ENCODE measurements at regions not wholly inside any gene's neighbourhood (a gene's known extent, or its start where the extent isn't known, plus 50 kb on each side); places are given as distances from the start of the nearest gene placed in this dataset.

- DNase-seq (ENCODE audit: low spot score): no peak
Measured at GRCh38 chr10:78620985-78621799, 447.6 kb upstream of the ZMIZ1 start.

GRCh38 chr10:78623578-78624215 lies 445.1 kb upstream of the ZMIZ1 start:
- DNase-seq (ENCODE audit: low spot score): peak; percentile 74

- no peak for DNase-seq (ENCODE audit: low spot score)
Measured at GRCh38 chr10:78624791-78625190, 444.0 kb upstream of the ZMIZ1 start.

DNA sequence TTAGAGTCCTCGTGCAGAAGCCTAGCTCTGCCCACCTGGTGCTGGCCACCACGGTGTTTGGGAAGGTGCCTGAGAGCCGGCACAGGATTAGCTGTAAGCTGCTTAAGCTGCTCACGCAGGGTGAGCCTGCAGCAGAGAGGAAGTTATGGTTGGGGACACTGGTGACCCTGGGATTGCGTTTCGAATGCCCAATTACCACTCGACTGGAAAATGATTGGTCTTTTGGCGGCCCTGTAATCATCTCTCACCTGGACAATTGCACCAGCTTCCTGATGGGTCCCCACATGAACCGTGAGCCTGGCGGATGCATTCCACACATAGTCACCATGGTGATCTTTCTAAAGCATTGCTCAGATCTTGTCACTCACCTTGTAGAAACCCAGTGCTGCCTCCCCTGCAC lies 442.3 kb upstream of the ZMIZ1 start:
- no peak for DNase-seq (ENCODE audit: low spot score)

DNA sequence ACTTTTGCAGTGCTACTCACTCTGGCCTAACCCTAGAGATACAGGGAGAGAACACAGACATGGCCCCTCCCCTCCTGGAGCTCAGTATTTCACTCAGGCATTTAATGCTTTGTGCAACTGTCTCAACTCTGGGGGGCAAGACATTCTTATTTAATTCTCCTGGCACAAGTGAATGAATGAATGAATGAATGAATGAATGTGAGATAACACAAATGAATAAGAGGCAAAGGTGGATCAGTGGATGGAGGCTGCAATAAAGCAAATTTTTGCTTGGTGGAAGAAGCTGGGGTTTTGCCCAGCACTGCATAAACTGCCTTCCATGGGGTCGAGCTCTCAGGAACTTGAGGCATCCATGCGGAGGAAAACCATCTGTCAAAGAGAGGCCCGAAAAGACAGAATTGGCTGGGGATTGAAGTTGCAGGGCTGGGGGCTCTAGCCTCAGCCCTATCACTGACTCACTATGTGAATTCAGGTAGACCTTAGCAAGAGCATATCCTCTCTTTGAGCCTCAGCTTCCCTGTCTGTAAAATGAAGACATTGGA lies 441.4 kb upstream of the ZMIZ1 start:
- no peak for DNase-seq (ENCODE audit: low spot score)

GRCh38 chr10:78628976-78629375 lies 439.8 kb upstream of the ZMIZ1 start:
- DNase-seq (ENCODE audit: low spot score): no peak

- DNase-seq (ENCODE audit: low spot score): no peak
Measured at GRCh38 chr10:78629773-78630172, 439.0 kb upstream of the ZMIZ1 start.

- DNase-seq (ENCODE audit: low spot score): no peak
Measured at GRCh38 chr10:78630944-78631838, 437.6 kb upstream of the ZMIZ1 start.

- DNase-seq (ENCODE audit: low spot score): no peak
Measured at GRCh38 chr10:78634389-78634815, 434.4 kb upstream of the ZMIZ1 start.

- DNase-seq (ENCODE audit: low spot score): no peak
Measured at GRCh38 chr10:78634835-78635234, 433.9 kb upstream of the ZMIZ1 start.

- no peak for DNase-seq (ENCODE audit: low spot score)
Measured at GRCh38 chr10:78639629-78640028, 429.1 kb upstream of the ZMIZ1 start.

DNA sequence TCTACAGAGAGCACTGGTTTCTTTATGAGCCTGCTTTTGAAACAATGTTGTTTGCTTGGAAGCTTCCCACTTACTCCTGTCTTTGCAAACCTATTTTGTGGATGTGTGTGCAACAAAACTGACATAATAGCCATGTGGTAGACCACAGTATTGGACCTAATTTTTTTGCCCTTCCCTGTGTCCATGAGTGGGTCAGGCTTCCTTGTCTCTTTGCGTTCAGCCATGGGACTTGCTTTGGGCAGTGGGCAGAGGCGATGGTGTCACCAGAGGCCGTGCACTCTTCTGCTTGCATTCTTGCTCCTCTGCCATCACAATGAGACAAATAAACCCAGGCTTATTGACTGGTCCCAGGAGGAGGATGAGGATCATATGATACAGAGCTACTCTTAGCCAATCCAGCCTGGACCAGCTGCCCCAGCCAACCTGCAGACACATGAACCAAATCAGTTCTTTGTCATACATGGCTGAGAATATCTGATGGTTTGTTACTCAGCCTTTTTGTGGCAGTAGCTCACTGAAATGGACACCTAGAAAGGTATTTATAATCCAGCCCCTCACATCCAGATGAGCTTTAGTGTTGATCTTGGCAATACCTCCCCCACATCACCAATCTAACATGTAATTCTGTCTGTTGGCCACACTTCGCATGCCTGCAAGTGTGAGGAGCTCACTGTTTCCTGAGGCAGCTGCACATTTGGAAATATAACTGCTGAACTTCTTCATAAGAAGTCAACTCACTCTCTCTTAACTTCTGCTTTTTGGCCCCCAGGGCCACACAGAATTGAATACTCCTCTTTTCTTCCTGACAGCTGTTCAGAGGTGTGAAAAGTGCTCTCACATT lies 427.8 kb upstream of the ZMIZ1 start:
- no peak for DNase-seq (ENCODE audit: low spot score)

GRCh38 chr10:78641693-78642092 lies 427.1 kb upstream of the ZMIZ1 start:
- DNase-seq (ENCODE audit: low spot score): no peak

GRCh38 chr10:78642269-78642816 lies 426.4 kb upstream of the ZMIZ1 start:
- DNase-seq (ENCODE audit: low spot score): no peak

DNA sequence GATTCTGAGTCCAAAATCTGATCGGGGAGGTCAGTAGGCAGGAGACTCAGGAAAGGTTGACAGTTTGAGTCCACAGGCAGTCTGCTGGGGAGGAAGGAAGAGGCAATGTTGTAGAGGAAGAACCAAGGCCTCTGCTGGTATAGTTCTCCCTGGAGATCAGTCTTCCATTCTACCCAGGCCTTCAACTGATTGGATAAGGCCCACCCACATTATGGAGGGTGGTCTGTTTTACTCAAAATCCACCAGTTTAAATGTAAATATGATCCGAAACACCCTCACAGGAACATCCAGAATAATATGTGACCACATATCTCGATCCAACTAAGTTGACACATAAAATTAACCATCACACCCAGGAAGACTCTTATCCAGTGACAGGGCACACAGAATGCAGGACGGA lies 425.3 kb upstream of the ZMIZ1 start:
- no peak for DNase-seq (ENCODE audit: low spot score)

GRCh38 chr10:78644550-78644949 lies 424.2 kb upstream of the ZMIZ1 start:
- no peak for DNase-seq (ENCODE audit: low spot score)

GRCh38 chr10:78645169-78645686 lies 423.5 kb upstream of the ZMIZ1 start:
- no peak for DNase-seq (ENCODE audit: low spot score)

DNA sequence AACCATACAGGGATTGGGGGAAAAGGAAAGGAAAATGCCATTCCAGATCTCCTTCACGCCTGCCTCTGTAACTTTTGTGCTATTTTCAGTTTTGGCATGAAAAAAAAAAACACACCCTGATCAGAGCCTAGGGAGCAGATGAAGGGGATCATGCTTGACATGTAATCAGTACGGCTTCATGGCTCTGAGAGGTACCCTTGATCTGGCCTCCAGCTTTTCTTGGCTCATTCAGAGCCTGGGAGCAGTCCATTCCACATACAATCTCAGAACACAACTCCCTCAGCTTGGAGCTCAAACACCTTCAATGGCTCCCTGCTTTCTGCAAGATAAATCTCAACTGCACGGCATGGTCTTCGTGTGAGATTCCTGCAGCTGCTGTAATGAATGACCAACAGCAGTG lies 422.8 kb upstream of the ZMIZ1 start:
- DNase-seq (ENCODE audit: low spot score): no peak

DNA sequence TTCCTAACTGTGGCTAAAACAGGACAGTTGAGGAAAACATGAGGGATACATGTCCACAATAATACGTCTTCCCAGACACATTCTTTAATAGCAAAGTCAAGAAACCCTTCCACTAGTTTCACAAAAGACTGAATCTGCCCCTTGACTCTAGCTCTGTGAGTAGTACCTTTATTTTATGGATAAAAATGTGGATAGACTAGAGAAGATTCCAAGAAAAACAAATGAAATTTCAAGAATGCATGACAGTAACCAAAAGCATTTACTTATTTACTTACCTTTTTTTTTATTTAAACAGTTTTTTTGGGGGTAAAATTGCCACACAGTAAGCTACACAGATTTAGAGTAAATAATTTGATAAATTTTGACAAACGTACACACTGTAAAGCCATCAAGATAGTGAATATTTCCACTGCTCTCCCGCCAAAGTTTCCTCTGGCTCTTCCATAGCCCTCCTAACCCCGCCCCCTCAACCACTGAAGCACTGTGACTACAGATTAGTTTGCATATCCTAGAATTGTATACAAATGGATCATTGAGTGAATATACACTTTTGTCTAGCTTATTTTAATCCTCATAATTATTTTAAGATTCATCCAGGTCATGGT lies 420.4 kb upstream of the ZMIZ1 start:
- DNase-seq (ENCODE audit: low spot score): no peak

- DNase-seq (ENCODE audit: low spot score): no peak
Measured at GRCh38 chr10:78649429-78649828, 419.3 kb upstream of the ZMIZ1 start.

All from COLO829 (cell line).